Right atrium auricular region (tissue), 2 donors: ENCODE measurements at regions not wholly inside any gene's neighbourhood (a gene's known extent, or its start where the extent isn't known, plus 50 kb on each side); places are given as distances from the start of the nearest gene placed in this dataset.
A peak's percentile ranks its signal among the peaks of the same experiment; 100 is the strongest.

Source experiments
- DNase-seq: peaks from one replicate; pipeline ENCODE4 v3.0.0-alpha.2; 2019; ENCODE audit warnings: low spot score
- H3K27ac ChIP-seq, 2 donors: fragments of 200-600 bp; sonication (generic); 1 replicate in 1 of 2; 2 replicates in 1 of 2; pipeline ENCODE4 v1.5.1; 2016 to 2019
- H3K27me3 ChIP-seq, 2 donors: fragments of 200-600 bp; sonication (generic); one replicate each; pipeline versions ENCODE4 v1.5.1 to v1.6.0; 2017 to 2019
- H3K36me3 ChIP-seq: fragments of 200-600 bp; sonication (generic); one replicate; pipeline ENCODE4 v1.5.1; 2016
- H3K4me1 ChIP-seq, 2 donors: fragments of 200-600 bp; sonication (generic); one replicate each; pipeline versions ENCODE4 v1.5.1 to v1.6.0; 2017 to 2019
- H3K4me3 ChIP-seq, 2 donors: fragments of 200-600 bp; sonication (generic); 1 replicate in 1 of 2; 2 replicates in 1 of 2; pipeline ENCODE4 v1.5.1; 2017 to 2019; ENCODE audit warnings: mild to moderate bottlenecking in 1 of 2, moderate library complexity in 1 of 2
- H3K9me3 ChIP-seq, 2 donors: fragments of 200-600 bp; sonication (generic); one replicate each; pipeline ENCODE4 v1.5.1; 2019
- CTCF ChIP-seq, 2 donors: fragments of 200-600 bp; sonication (generic); IDR thresholded peaks; one replicate each; pipeline ENCODE4 v1.5.1; 2019; ENCODE audit warnings: antibody characterized with exemption in 2 of 2

GRCh38 chr13:33550885-33551284 is 265.3 kb upstream of the STARD13 start:
- no peak for DNase-seq
- Histone ChIP-seq H3K4me3 (no peak overlapping the region), H3K27ac (no peak overlapping the region), H3K36me3 (no peaks in the 10 kb centered on the region), H3K4me1 (peaks cover 0 to 12% of the 10 kb centered on the region in 2 donors), H3K27me3 (no peaks in the 10 kb centered on the region), H3K9me3 (no peaks in the 10 kb centered on the region)
- TF ChIP-seq CTCF (IDR thresholded peaks at IDR 0.05) = no peak

- TF ChIP-seq CTCF (IDR thresholded peaks at IDR 0.05) = no peak
- no peaks in the 10 kb centered on the region for H3K36me3 ChIP-seq
- H3K4me3 ChIP-seq = no peak overlapping the region
- H3K27me3 ChIP-seq = no peaks in the 10 kb centered on the region
- no peak for DNase-seq
- peaks cover 0 to 12% of the 10 kb centered on the region in 2 donors for H3K4me1 ChIP-seq
- no peaks in the 10 kb centered on the region for H3K9me3 ChIP-seq
- peak overlapping the region; percentile 6 to 55 for H3K27ac ChIP-seq
Observed at GRCh38 chr13:33554919-33555791, 262.8 kb upstream of the RFC3 start.

GRCh38 chr13:33556828-33557227 is 261.1 kb upstream of the RFC3 start:
- no peaks in the 10 kb centered on the region for H3K9me3 ChIP-seq
- no peak overlapping the region for H3K27ac ChIP-seq
- no peak for DNase-seq
- H3K27me3 ChIP-seq = no peaks in the 10 kb centered on the region
- no peak for TF ChIP-seq CTCF (IDR thresholded peaks at IDR 0.05)
- H3K36me3 ChIP-seq = no peaks in the 10 kb centered on the region
- peaks cover 0 to 21% of the 10 kb centered on the region in 2 donors for H3K4me1 ChIP-seq
- no peak overlapping the region for H3K4me3 ChIP-seq

- DNase-seq = no peak
- no peak for TF ChIP-seq CTCF (IDR thresholded peaks at IDR 0.05)
- H3K4me1 ChIP-seq = peaks cover 0 to 11% of the 10 kb centered on the region in 2 donors
- H3K27me3 ChIP-seq = no peaks in the 10 kb centered on the region
- no peak overlapping the region for H3K4me3 ChIP-seq
- no peaks in the 10 kb centered on the region for H3K9me3 ChIP-seq
- H3K36me3 ChIP-seq = no peaks in the 10 kb centered on the region
- peak overlapping the region in 1 of 2 donors; percentile 27 for H3K27ac ChIP-seq
Observed at GRCh38 chr13:33560726-33561125, 257.2 kb upstream of the RFC3 start.

- Histone ChIP-seq H3K27ac (no peak overlapping the region), H3K27me3 (no peaks in the 10 kb centered on the region), H3K4me3 (no peak overlapping the region), H3K4me1 (peaks cover 0 to 10% of the 10 kb centered on the region in 2 donors), H3K9me3 (no peaks in the 10 kb centered on the region), H3K36me3 (no peaks in the 10 kb centered on the region)
- DNase-seq = no peak
- no peak for TF ChIP-seq CTCF (IDR thresholded peaks at IDR 0.05)
Observed at GRCh38 chr13:33561627-33562026, 256.3 kb upstream of the RFC3 start.
